ENCODE measurements at regions not wholly inside any gene's neighbourhood (a gene's known extent, or its start where the extent isn't known, plus 50 kb on each side); places are given as distances from the start of the nearest gene placed in this dataset.
"Not testable (repeated sequence)": the region's sequence is repeated elsewhere in the genome, so short reads cannot be mapped to it uniquely, and the experiment has no call there.

DNA sequence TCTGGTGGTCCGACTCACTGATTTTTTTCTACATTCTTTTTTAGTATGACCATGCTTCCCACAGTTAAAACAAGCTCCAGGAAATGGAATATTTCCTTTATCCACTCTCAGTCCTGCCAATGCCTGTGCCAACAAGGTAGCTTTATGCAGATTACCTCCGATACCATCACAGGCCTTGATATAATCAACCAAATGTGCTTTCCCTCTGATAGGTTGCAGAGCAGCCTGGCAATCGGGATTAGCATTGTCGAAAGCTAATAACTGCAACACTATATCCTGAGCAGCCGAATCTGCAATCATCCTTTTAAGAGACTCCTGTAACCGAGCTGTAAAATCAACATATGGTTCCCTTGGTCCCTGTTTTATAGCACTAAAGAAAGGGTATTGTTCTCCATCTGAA, 122.3 kb upstream of the IGFBP3 start:
- TF ChIP-seq, protein P1, sequence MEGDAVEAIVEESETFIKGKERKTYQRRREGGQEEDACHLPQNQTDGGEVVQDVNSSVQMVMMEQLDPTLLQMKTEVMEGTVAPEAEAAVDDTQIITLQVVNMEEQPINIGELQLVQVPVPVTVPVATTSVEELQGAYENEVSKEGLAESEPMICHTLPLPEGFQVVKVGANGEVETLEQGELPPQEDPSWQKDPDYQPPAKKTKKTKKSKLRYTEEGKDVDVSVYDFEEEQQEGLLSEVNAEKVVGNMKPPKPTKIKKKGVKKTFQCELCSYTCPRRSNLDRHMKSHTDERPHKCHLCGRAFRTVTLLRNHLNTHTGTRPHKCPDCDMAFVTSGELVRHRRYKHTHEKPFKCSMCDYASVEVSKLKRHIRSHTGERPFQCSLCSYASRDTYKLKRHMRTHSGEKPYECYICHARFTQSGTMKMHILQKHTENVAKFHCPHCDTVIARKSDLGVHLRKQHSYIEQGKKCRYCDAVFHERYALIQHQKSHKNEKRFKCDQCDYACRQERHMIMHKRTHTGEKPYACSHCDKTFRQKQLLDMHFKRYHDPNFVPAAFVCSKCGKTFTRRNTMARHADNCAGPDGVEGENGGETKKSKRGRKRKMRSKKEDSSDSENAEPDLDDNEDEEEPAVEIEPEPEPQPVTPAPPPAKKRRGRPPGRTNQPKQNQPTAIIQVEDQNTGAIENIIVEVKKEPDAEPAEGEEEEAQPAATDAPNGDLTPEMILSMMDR (IDR thresholded peaks at IDR 0.05): not testable (repeated sequence)
- TF ChIP-seq POLR2A (IDR thresholded peaks at IDR 0.05): not testable (repeated sequence)
